DND-41 (cell line): ENCODE measurements at regions not wholly inside any gene's neighbourhood (a gene's known extent, or its start where the extent isn't known, plus 50 kb on each side); places are given as distances from the start of the nearest gene placed in this dataset.

ENCODE experiments used
- EZH2 ChIP-seq: IDR thresholded peaks from 3 replicates; pipeline ENCODE4 v1.6.1; 2012; ENCODE audit warnings: borderline replicate concordance, low read depth, mild to moderate bottlenecking, moderate library complexity, low read length, inconsistent platforms; ENCODE audit not compliant: severe bottlenecking
- TF ChIP-seq, protein P1 (sequence below): IDR thresholded peaks from 2 replicates; pipeline ENCODE4 v1.5.1; 2012; ENCODE audit warnings: borderline replicate concordance, low read length, moderate library complexity, mild to moderate bottlenecking; ENCODE audit not compliant: poor library complexity, severe bottlenecking; ENCODE audit errors: extremely low read depth

DNA sequence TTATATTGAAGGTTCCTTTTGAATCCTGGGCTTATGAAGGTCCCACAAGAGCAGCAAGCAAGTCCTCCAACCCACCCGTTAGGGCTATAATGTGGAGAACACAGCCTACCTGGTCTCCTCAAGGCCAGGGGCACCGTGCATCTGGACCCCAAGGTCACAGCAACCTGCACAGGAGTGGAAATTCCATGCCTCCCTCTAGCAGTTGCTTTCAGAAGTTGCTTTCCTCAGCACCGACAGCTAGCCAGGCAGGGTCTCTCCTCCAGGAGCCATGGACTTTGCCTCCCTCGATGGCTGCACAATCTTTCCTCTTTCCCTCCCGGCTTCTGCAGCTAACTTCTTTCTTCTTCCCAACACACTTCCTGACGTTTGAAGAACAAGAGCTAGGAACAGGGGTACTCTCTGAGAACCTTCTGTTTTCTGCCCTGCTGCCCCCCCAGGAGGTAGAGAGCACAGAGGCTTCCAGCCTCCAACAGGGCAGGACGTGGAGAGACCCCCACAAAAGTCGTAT is 149.8 kb downstream of the PTPN20 start:
- TF ChIP-seq, protein P1, sequence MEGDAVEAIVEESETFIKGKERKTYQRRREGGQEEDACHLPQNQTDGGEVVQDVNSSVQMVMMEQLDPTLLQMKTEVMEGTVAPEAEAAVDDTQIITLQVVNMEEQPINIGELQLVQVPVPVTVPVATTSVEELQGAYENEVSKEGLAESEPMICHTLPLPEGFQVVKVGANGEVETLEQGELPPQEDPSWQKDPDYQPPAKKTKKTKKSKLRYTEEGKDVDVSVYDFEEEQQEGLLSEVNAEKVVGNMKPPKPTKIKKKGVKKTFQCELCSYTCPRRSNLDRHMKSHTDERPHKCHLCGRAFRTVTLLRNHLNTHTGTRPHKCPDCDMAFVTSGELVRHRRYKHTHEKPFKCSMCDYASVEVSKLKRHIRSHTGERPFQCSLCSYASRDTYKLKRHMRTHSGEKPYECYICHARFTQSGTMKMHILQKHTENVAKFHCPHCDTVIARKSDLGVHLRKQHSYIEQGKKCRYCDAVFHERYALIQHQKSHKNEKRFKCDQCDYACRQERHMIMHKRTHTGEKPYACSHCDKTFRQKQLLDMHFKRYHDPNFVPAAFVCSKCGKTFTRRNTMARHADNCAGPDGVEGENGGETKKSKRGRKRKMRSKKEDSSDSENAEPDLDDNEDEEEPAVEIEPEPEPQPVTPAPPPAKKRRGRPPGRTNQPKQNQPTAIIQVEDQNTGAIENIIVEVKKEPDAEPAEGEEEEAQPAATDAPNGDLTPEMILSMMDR, result no peak
- TF ChIP-seq EZH2, result no peak
